GM18870 (cell line): ENCODE measurements at regions not wholly inside any gene's neighbourhood (a gene's known extent, or its start where the extent isn't known, plus 50 kb on each side); places are given as distances from the start of the nearest gene placed in this dataset.
"Not testable (repeated sequence)": the region's sequence is repeated elsewhere in the genome, so short reads cannot be mapped to it uniquely, and the experiment has no call there.

ENCODE experiments used
- ATAC-seq: cut with Tn5 transposase; IDR thresholded peaks from one replicate; pipeline ENCODE4 v1.9.1; 2021; ENCODE audit warnings: moderate library complexity; ENCODE audit not compliant: unreplicated experiment

- no peak for ATAC-seq
Observed at GRCh38 chr6:119845161-119845560, 495.6 kb upstream of the MAN1A1 start.

GRCh38 chr6:119844387-119844786 is 494.8 kb upstream of the MAN1A1 start:
- no peak for ATAC-seq

GRCh38 chr6:119842191-119842590 is 492.6 kb upstream of the MAN1A1 start:
- no peak for ATAC-seq

DNA sequence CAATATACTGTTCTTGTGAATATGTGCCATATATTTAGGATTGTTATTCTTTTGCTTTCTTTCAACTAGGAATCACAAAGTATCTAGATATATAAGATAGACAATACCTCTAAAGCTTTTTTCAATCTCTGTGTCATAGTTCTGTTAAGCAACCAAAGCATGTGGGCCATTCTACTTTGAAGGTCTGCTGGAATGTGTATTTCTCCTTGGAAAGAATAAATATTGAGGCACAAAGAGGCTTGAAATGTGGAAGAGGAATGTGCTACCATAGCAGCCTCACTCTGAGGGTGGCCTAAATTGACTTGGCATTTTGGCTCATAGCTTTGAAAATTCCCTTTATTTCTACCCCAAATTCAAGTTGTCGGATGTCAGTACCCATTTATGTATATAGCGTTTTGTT is 488.5 kb upstream of the MAN1A1 start:
- ATAC-seq: no peak

DNA sequence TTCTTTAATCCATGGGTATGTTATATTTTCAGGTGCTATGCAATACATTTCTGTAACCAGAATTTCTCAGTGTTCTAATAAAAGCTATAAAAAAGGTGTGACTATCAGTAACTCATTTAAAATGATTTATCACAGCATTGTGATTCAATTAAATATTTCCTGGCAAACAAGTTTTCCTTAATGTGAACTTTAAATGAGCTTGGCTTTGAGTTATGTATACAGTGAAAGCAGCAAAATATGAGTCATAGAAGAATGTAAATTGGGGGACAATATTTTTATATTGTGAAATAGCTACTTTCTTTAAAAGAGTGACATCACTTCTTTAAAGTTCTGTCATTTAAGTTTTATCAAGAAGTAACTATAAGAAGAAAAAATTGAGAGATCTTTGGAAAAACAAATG is 484.9 kb upstream of the MAN1A1 start:
- ATAC-seq: no peak

- ATAC-seq: no peak
Observed at GRCh38 chr6:119832411-119832810, 482.9 kb upstream of the MAN1A1 start.

- no peak for ATAC-seq
Observed at GRCh38 chr6:119830494-119831295, 481.1 kb upstream of the MAN1A1 start.

GRCh38 chr6:119830069-119830468 is 480.5 kb upstream of the MAN1A1 start:
- ATAC-seq: no peak

DNA sequence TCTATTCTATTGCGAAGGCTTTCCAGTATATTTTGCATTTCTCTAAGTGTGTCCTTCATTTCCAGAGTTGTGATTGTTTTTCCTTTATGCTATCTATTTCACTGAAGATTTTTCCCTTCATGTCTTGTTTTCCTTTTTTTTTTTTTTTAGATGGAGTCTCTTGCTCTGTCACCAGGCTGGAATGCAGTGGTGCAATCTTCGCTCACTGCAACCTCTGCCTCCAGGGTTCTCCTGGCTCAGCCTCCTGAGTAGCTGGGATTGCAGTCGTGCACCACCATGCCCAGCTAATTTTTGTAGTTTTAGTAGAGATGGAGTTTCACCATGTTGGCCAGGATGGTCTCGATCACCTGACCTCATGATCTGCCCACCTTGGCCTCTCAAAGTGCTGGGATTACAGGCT is 479.9 kb upstream of the MAN1A1 start:
- not testable (repeated sequence) for ATAC-seq

GRCh38 chr6:119829006-119829405 is 479.4 kb upstream of the MAN1A1 start:
- no peak for ATAC-seq

- no peak for ATAC-seq
Observed at GRCh38 chr6:119821380-119821779, 471.8 kb upstream of the MAN1A1 start.

GRCh38 chr6:119818876-119819275 is 469.3 kb upstream of the MAN1A1 start:
- ATAC-seq: no peak

GRCh38 chr6:119814609-119815400 is 465.2 kb upstream of the MAN1A1 start:
- ATAC-seq: no peak

DNA sequence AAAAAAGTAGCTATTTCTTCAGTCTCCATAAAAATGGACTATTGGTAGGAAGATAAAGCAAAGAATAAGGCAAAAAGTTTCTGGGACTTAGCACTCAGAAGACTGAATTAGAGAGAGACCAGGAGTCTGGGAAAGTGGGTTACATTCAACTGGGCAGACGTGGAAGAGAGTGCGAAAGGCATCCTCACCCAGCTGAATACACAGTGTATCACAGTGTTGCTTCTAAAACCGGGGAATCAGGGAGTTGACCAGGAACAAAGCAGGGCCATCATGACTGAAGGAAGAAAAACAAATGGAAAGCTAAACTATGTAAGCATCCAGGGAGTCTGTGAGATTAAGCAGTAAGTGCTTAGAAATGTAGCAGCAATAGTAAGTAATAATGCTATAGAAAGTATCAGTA is 452.9 kb upstream of the MAN1A1 start:
- ATAC-seq: no peak

DNA sequence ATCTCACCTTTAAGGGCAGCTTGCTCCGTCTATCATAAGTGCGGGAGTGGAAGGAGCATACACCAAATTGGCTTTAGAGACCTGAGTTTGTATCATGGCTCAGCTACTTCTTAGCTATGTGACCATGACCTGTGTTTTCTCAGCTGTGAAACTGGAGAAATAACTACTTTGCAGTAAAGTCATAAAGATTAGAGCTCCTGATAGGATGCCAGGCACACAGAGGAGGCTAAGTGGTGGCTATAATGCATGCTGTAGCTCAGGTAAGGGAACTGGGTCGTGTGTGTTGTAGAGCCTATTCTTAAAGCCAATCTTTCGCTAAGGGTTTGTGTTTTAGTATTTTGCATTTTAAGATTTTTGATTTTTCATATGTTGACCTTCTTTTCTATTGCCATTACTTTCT is 451.5 kb upstream of the MAN1A1 start:
- ATAC-seq: no peak

DNA sequence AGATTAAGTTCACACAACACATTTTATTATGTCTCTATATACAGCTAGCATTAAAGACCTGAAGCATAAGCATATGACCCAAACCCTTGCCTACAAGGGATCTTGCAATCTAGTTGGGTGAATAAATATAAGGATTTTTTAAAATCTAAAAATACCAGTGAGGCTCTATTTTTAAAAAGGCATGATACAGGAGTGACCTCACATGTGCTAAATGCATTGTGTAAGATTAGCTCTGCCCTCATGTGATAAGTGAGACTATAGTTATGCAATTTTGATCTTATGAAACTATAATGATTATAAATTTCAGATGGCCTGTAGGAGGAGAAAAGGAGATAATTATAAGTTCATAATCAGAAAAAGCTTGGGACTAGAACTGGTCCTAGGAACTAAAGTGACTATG is 451.0 kb upstream of the MAN1A1 start:
- ATAC-seq: no peak

DNA sequence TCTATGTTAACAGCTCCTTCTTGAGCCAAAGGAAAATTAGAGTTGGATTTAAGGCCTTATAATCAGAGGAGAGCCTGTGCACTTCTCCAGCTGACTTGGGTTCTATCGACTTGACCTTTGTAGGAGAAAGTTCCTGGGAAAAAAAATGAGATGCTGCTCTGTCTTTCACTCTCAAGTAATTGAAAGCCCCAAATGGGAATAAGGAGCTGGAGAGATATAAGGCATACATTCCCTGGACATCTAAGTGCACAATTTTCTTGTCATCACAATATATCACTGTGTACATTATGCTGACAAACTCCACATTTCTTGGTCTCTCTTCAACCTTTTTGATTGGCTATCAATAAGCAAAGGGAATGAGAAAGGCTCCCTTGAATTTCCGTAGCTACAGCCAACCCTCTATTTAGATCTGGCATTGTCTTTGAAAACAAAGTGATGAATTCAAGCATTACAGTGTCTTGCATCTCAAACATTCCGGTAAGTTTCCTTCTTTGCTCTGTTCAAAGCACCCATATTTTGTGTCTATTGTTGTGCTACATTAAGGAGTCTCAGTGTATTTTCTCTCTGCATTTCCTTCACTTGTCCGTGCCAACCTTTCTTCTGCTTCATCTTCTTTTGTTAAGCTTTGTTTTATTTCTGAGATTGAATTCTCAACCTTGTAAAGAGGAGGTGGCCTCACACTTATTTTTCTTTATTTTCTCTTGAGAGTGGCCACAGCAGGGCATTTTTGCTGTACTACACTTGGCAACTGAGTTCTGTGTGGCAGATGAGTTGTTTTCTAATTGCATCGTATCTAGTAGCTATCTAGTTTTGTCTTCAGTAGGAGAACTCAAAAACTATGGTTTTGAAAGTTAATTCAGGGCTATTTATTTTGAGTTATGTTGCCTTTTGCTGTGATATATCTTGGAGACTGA is 450.3 kb upstream of the MAN1A1 start:
- no peak for ATAC-seq

GRCh38 chr6:119791736-119792135 is 442.2 kb upstream of the MAN1A1 start:
- ATAC-seq: no peak

DNA sequence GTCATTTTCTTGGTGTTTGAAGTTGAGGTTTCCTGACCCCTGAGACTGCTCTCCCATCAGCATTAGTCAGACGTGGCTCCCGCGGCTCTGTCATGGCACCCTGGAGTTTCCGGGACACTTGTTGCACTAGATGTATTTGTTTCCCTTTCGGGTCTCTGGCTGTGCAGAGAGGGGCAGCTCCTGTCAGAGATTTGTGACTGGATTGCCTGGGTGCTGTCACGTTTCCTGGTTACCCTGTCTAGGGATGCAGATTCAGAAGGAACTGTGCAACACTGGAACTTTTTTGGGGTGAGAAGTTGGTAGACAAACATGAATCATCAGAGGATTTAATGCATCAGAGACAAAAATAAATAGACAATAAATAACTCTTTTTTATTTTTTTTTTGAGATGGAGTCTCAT is 431.8 kb upstream of the MAN1A1 start:
- ATAC-seq: no peak

DNA sequence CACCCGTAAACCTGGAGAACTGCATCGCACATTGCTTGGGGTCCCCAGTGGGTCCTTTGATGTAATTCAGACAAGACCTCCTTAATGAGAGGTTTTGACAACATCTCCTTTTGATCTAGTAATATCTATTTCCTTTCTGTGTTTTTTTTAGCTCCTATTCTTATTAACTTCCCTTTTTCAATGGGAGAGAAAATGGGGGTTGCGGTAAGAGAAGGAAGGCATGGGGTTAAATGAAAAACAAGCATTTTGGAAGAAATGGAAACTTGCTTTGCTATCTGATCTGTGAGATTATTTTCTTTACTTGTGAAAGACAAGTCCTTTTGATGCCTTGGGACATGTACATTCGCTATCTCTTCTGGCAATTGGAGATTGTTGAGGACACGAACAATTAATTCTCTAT is 418.6 kb upstream of the MAN1A1 start:
- ATAC-seq: no peak

DNA sequence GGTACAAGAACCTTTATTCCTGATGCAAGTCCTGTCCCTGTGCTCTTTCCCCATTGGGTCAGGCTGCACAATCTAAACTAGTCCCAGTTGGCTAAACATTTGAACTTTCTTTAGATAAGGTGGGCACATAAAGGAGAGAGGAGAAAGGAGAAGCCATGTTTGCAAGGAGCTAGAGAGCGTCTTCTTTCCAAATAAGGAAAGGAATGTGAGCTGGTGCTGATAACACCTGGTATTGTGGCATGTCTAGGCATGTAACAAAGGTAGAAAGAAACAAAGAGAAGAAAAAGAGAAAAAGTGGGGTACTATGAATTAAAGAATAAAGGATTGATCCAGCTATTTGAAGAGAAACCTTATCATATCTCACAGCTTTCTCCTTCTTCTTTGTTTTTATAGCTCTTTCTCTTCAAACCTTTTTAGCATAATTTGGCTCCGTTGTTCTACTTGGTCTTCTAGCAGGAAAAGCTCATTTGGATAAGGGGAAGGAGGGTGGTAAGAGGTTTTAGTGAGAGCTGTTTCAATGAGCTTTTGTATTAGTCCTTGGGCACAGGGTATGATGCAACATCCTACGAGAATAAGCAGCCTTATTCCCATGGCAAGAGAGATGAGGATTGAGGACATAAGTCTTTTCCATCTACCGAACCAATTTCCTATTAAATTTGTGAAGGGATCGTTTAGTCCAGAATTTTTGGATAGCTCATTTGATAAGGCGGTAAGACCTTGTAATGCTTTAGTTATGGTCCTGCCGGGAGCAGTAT is 415.5 kb upstream of the MAN1A1 start:
- no peak for ATAC-seq
